Activated T-cell treated with anti-CD3 and anti-CD28 coated beads for 4 hours (primary cell): ENCODE measurements at regions not wholly inside any gene's neighbourhood (a gene's known extent, or its start where the extent isn't known, plus 50 kb on each side); places are given as distances from the start of the nearest gene placed in this dataset.

Experiments used
- DNase-seq: peaks from one replicate; pipeline ENCODE4 v3.0.0-alpha.2; 2020

- DNase-seq = no peak
Observed at GRCh38 chr10:10489076-10489475, 528.6 kb upstream of the CELF2 start.

- no peak for DNase-seq
Observed at GRCh38 chr10:10489805-10490571, 527.7 kb upstream of the CELF2 start.

GRCh38 chr10:10490581-10490980, 527.1 kb upstream of the CELF2 start:
- DNase-seq = no peak

GRCh38 chr10:10492420-10492819, 525.3 kb upstream of the CELF2 start:
- no peak for DNase-seq

- DNase-seq = no peak
Observed at GRCh38 chr10:10493833-10494232, 523.8 kb upstream of the CELF2 start.

- DNase-seq = no peak
Observed at GRCh38 chr10:10497245-10497644, 520.4 kb upstream of the CELF2 start.

GRCh38 chr10:10498781-10499180, 518.9 kb upstream of the CELF2 start:
- no peak for DNase-seq

- no peak for DNase-seq
Observed at GRCh38 chr10:10499839-10500238, 517.8 kb upstream of the CELF2 start.

GRCh38 chr10:10500937-10501336, 516.7 kb upstream of the CELF2 start:
- DNase-seq = no peak

GRCh38 chr10:10503772-10504171, 513.9 kb upstream of the CELF2 start:
- no peak for DNase-seq

- no peak for DNase-seq
Observed at GRCh38 chr10:10508211-10508610, 509.5 kb upstream of the CELF2 start.

GRCh38 chr10:10510179-10510578, 507.5 kb upstream of the CELF2 start:
- DNase-seq = no peak

- no peak for DNase-seq
Observed at GRCh38 chr10:10513067-10513466, 504.6 kb upstream of the CELF2 start.

GRCh38 chr10:10513898-10514297, 503.8 kb upstream of the CELF2 start:
- no peak for DNase-seq

GRCh38 chr10:10514797-10515196, 502.9 kb upstream of the CELF2 start:
- DNase-seq = no peak

GRCh38 chr10:10515479-10516204, 502.0 kb upstream of the CELF2 start:
- no peak for DNase-seq

GRCh38 chr10:10516346-10517130, 501.1 kb upstream of the CELF2 start:
- no peak for DNase-seq

GRCh38 chr10:10517866-10518265, 499.8 kb upstream of the CELF2 start:
- DNase-seq = no peak

- no peak for DNase-seq
Observed at GRCh38 chr10:10519674-10520073, 498.0 kb upstream of the CELF2 start.

GRCh38 chr10:10520491-10521385, 496.9 kb upstream of the CELF2 start:
- DNase-seq = no peak

GRCh38 chr10:10526846-10527245, 490.8 kb upstream of the CELF2 start:
- no peak for DNase-seq

GRCh38 chr10:10527861-10528562, 489.7 kb upstream of the CELF2 start:
- DNase-seq = no peak
